Epidermal melanocyte (primary cell): ENCODE measurements at regions not wholly inside any gene's neighbourhood (a gene's known extent, or its start where the extent isn't known, plus 50 kb on each side); places are given as distances from the start of the nearest gene placed in this dataset.
A peak's percentile ranks its signal among the peaks of the same experiment; 100 is the strongest.
"Not testable (repeated sequence)": the region's sequence is repeated elsewhere in the genome, so short reads cannot be mapped to it uniquely, and the experiment has no call there.

Source experiments
- DNase-seq: peaks from one replicate; pipeline ENCODE4 v3.0.0; 2011; ENCODE audit warnings: low spot score; ENCODE audit not compliant: insufficient read length

DNA sequence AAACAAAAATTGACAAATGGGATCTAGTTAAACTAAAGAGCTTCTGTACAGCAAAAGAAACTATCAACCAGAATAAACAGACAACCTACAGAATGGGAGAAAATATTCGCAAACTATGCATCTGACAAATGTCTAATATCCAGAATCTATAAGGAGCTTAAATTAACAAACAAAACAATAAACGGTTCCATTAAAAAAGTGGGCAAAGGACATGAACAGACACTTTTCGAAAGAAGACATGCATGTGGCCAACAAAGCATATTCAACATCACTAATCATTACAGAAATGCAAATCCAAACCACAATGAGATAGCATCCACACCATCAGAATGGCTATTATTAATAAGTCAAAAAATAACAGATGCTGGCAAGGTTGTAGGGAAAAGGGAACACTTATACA lies 50.5 kb upstream of the MED13L start:
- DNase-seq = not testable (repeated sequence)

DNA sequence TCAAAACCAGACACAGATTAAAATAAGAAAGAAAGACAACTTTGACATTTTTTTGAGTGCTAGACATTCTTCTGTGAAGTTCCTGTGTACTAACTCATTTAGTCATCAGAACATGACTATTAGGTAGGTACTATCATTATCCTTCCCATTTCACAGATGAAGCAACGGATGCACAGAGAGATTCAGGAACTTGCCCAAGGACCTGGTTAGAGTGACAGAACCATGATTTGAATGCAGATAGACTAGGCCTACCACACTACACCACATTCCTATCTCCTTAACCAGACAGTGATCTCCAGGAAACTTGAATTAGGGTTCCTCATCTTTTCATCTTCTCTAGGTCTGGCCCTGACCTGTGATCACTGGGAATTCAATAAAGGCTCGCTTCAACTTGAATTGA lies 54.4 kb upstream of the MED13L start:
- no peak for DNase-seq

DNA sequence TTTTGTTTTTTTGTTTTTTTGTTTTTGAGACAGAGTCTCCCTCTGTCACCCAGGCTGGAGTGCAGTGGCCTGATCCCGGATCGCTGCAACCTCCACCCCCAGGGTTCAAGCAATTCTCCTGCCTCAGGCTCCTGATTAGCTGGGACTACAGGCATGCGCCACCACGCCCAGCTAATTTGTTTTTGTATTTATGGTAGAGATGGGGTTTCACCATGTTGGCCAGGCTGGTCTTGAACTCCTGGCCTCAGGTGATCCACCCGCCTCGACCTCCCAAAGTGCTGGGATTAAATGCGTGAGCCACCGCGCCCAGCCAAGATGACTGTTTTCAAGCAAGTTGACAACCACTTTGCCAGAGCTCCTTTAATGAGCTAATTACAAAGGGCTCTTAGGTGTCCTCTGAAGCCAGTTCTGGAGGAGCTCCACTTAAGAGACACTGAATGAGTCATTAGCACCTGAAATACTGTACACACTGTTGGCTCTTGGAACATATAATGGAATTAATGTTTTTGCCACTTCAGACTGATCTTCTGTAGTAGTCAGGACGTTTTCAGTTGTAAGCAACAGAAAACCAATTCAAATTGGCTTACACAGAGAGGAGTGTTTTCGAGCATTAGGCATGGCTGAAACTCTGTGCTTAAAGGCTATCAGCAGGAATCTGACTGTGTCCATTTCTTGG lies 55.4 kb upstream of the MED13L start:
- no peak for DNase-seq

DNA sequence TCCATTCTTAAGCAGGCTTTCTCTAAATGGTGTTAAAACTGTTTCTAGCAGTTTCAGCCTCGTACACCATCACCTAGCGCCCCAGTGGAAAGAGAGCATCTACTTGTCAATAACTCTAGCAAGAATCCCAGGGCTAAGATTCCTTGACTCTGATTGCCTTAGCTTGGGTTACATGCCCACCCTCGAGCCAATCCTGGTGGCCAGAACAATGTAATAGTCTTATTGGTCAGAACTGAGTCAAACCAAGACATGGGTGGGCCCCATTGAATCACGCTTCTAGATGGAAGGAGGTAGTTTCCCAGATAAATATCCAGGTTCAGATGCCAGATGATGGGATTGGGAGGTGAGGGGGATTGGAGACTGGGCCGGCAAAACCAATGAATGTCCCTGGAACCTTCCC lies 55.9 kb upstream of the MED13L start:
- DNase-seq = no peak

DNA sequence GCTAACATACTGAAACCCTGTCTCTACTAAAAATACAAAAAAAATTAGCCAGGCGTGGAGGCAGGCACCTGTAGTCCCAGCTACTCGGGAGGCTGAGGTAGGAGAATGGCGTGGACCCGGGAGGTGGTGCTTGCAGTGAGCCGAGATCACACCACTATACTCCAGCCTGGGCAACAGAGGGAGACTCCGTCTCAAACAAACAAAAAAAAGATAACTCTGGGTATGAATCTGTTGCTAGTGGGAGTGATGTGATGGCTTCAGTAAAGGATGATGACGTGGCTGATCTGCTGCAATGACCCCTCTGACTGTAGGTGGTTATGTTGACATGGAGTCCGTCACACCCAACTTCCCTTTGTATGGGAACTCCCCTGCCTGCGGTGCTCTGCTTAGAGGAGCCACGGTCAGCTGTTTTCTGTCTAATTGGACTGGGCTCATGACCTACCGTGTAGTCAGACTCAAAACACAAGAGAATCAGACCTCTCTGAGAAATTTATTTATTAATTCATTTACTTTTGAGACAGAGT lies 59.1 kb upstream of the MED13L start:
- no peak for DNase-seq

DNA sequence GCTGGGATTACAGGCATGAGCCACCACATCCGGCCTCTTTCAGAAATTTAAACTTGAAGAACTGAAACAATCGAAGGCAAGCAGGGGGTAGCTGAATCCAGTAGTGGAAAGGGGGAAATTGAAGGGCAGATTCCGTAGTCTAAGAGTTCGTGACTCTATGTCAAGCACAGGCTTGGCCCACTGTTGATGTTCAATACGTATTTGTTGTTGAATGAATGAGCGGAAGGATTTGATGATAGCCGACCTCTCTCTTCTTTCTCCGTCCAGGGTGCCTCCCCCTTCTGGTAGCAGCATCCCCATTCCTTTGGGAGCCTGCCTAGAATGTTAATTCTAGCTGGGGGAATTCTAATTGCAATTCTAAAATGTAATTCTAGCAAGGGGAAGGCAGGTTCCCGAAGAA lies 59.8 kb upstream of the MED13L start:
- DNase-seq = no peak

DNA sequence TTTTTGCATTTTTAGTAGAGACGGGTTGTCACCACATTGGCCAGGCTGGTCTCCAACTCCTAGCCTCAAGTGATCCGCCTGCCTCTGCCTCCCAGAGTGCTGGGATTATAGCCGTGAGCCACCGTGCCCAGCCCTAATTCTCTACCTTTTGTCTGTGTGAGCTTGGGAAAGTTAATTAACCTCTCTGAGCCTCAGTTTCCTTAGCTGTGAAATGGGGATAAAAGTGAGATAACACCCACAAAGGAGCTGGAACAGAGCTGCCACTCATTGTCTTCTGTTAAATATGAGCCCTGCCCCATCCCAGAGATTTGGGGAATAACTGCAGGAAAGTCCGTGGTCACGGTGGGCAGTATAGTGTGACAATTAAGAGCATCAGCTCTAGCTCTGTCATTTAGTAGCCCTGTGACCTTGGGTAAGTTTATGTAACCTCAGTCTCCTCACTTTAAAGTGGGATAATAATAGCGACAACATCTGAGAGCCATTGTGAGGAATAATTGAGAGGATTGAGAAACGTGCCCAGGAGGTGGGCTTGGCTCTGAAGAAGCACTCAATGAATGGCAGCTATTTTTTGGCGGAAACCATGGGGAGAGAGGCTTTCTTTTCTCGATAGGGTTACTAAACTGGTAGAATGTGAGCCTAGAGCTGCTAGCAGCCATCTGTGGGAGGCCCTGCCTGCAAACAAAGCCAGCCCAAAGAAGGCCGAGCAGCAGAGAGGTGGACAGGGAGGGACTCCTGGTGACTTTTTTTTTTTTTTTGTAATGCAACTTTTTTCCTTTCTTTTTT lies 60.8 kb upstream of the MED13L start:
- DNase-seq = no peak

DNA sequence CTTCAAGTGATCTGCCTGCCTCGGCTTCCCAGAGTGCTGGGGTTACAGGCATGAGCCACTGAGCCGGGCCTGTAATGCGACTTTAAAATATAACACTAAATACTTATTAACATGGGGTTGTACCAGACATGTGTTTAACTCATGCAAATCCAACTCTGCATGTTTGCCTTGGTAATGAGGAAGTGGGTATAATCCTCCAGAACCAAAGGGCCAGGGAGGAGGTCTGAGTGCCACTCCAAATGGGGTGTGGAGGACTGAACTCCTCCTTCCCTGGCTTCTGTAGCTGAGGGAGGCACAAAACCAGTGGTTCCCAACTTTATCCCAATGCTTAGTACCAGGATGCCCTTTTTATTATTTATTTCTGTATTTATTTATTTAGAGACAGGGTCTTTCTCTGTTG lies 61.6 kb upstream of the MED13L start:
- no peak for DNase-seq

DNA sequence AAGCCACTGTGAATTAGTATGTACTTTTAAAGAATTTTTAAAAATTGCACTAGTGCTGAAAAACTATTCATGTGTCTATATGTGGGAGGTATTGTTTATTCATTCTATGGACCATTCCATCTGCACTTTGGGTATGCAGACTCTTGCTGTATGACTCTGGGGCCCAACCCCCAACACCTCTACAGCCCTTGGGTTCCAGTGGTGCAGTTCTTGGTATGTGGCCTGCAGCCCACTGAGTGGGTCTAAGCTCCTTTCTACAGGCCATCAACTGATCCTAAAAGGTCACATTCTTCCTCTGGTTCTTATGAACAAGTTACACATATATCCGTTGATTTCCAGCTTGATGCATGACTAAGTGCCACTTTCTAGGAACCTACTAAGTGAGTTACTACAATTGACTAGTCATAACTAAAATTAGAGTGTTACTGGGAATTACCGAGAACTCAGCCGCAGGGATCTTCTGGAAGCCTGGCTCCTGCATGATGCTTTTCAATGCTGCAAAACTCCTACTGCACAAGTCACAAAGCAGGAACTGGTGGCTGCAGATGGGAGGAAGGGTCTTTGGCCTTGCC lies 62.4 kb upstream of the MED13L start:
- DNase-seq = no peak

DNA sequence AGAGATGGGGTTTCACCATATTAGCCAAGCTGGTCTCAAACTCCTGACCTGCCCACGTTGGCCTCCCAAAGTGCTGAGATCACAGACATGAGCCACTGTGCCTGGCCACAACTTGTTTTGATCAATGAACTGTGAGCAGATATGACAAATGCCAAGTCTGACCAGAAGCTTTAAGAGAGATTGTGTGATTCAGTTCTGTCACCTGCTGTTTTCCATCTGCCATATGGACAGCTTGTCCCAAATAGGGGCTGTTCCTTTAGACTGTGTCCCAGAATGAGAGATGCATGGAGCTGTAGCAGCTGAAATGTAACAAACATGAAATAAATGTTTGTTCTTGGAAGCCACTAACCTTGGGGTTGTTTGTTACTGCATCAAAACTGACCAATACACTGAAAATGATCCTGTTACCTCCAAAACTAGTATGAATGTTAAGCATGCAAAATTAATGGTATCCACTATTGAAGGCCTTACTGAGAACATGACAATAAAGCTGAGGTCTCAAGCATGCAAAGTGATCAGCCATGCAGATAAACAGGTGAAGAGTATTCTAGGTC lies 65.9 kb upstream of the MED13L start:
- no peak for DNase-seq

DNA sequence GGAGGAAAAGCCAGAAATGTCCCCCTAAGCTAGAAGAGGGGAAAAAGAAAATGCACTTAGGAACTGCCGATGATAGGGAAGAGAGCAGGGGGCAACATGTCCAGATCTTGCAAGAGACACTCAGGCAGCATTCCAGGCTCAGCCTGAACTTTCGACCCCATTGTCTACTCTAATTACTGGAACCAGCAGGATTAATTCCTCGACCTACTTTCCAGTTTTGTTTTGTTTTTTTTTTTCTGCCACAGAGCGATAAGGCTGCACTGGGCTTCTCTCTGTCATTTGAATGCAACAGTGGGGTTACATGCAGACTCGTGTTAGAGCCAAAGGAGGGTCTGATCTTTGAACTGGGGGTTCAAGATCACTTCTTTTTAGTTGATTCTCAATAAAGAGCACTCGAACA lies 68.7 kb upstream of the MED13L start:
- no peak for DNase-seq

DNA sequence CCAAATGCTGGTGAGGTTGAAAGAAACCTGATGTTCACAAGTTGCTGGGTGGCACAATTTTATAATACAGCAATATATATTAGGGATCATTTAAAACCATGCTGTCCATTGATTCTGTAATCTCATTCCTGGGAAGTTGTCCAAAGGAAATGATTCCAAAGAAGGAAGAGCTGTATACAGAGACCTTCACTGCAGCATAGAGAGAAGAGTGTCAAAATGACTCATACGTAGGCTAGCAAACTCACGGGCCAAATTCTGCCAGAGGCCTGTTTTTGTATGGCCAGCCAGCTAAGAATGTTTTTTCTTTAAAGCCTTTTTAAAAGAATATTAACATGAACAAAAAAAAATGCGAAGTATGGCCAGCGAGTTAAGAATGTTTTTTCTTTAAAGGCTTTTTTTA lies 69.2 kb upstream of the MED13L start:
- peak; percentile 77 for DNase-seq

DNA sequence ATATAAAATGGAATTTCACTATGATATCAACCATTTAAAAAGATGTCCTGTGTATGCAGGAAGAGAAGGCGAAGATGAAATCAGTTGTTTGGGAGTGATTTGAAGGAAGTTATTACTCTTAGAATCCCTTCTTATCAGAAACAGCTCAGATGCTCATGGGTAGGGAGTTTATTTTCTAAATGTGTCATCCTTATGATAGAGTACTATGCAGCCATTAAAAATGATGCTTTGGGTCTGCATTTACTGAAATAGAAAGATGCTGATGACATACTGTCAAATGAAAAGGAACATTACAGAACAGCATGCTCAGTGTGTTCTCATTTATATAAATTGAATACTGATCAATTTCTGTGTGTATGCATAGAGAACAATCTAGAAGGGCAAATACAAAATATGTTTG lies 69.8 kb upstream of the MED13L start:
- no peak for DNase-seq

DNA sequence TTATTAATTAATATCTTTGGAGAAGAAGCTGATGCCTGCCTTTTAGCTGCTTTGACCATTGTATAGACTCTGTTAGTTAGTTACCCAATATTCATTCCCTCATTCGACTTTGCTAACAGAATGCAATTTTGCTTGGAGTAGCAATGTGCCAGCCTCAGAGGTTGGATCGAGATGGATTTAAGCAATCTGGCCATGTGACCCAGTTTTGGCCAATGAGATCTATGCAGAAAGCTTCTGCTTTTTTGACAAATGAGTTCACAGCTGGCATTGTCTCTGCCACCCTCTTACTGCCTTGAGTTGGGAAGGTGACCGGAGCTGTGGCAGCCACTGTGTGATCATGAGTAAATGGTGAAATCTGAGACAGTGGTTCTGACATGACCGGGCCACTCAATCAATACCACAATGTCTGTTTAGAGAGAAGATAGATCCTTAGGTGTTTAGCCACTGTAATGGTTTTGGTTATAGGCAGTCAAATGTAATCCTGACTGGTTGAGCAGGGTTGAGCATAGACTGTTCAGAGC lies 74.9 kb upstream of the MED13L start:
- no peak for DNase-seq

DNA sequence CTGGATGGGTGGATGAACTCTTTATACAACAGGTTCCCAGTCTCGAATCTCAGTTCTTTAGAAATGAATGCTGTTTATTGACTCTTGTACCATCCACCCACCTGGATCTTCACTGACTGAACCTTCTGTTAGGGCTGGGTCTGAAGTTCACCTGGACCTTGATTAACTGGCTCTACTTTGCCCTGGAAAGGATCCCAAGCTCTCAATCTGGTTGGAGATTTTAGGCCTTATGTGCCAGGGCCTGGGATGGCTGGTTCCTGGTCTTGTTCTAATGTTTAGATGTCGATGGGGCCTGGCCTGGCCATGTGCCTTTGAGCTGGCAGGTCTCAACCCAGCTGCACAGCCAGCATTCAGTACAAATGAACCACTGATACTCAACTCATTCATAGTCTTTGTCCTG lies 76.5 kb upstream of the MED13L start:
- no peak for DNase-seq

DNA sequence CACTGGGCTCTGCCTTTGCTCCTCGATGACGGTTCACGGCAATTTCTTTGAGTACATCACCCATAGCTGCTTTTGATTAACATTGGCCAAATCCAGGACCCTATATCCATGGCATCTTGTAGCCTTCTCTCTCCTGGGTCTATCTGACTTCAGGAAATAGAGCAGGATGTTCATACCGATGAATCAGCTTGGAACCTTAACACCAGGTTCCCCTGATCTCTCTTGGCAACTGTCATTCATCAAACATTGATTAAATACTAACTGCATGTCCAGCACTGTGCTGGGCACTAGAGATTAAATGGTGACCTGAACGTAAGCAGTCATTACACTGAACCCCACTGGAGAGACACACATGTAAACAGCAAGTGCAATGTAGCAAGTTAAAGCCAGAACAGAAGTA lies 77.0 kb upstream of the MED13L start:
- no peak for DNase-seq

DNA sequence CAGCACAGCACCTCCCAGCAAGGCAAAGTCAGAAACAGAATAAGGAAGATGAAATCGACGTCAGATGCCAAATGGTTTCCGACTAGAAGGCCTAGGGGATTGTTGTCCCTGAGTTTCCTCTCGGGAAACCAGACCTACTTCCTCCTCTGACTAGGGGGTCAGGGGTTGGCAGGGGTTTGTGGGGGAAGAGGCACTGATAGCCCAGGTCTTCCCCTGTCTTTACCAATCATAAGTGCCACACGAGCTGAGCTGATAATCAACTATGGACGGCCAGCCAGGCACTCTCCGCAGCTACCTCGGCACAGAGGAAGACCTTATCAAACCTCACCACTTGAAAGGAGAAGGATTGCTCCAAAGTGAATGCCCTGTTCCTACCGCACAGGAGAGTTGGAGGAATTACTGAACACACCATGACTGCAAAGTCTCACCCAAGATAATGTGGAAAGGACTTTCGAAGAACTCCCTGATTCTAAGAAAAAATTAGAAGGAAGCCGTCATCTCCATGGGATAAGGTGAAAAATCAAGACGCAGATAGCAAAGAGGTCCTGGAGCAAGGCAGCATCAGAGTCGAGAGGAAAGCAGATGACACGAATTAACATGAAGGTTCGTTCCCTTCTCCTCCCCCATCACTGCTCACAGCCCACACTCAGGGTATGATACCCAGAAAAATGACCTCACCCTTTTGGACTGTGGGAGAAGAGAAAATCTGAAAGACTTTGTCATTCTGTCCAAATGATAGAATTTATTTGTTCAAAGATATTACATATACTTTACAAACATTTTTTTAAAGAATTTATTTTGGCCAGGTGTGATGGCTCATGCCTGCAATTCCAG lies 77.7 kb upstream of the MED13L start:
- no peak for DNase-seq

DNA sequence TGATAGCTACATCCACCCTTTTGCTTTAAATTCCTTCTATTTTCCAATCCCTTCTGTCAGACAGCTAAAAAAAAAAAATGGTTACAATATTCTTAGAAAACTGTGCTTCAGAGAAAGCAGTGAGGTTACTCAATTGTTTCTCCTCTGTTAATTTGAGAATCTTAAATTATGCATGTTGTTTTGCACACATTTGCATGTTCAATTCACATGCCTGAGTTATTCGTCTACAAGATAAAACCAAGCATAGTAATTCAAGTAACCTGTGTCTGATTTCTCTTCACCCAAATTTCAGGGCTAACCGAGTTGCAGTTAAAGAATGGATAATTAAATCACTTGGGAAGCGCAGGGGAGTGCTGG lies 81.0 kb upstream of the MED13L start:
- no peak for DNase-seq

DNA sequence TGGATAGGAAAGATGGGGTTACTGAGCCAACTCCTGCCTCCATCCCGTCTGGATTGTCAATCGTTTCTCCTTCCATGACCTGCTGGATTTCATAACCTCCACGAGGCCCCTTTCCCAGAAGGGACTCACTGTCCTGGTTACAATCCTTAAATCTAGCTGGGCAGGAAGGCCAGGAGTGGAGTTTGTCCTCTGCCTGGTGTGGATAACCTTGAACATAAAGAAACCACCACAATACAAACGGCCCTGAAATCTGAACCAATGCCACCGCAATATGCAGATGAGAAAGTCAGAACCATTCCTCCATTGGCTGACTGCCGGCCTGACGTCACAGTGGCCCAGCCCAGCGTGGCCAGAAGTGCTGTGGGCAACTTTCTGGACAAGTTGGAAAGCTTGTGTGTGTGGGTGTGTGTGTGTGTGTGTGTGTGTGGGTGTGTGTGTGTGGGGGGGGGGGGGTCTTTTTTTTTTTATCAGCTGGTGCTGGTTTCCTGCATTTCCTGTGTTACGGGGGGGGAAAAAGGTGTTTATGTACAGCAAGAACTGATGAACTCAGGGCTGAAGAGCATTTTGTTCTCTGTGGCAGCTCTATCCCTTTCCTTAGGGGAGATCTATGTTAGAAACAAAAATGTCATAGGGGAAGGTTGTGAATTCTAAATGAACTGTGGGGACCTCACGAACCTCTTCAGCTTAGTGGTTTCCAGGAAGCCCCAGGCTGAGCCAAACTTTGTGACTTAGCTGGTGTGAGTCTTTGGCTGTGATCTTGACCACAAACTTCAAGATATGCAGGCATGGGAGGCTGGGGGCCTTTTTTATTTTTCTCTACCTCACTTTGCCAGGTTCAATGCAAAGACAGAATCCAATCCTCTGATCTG lies 81.6 kb upstream of the MED13L start:
- peak; percentile 94 for DNase-seq
